Uterus (tissue), 3 donors: ENCODE measurements at regions not wholly inside any gene's neighbourhood (a gene's known extent, or its start where the extent isn't known, plus 50 kb on each side); places are given as distances from the start of the nearest gene placed in this dataset.

Experiments used
- DNase-seq, 2 donors: peaks; one replicate each; pipeline ENCODE4 v3.0.0-alpha.2; 2019 to 2020
- H3K27ac ChIP-seq, 2 donors: fragments of 200-600 bp; sonication (generic); 1 replicate in 1 of 2; 2 replicates in 1 of 2; pipeline ENCODE4 v1.5.1; 2016 to 2018
- H3K27me3 ChIP-seq, 2 donors: fragments of 200-600 bp; sonication (generic); one replicate each; pipeline ENCODE4 v1.5.1; 2018 to 2019; ENCODE audit warnings: control low read depth in 1 of 2
- H3K36me3 ChIP-seq, 2 donors: fragments of 200-600 bp; sonication (generic); one replicate each; pipeline ENCODE4 v1.5.1; 2019; ENCODE audit warnings: control low read depth in 1 of 2
- H3K4me1 ChIP-seq, 2 donors: fragments of 200-600 bp; sonication (generic); one replicate each; pipeline ENCODE4 v1.5.1; 2018 to 2019; ENCODE audit warnings: control low read depth in 1 of 2
- H3K4me3 ChIP-seq, 2 donors: fragments of 200-600 bp; sonication (generic); 1 replicate in 1 of 2; 2 replicates in 1 of 2; pipeline ENCODE4 v1.5.1; 2018 to 2019; ENCODE audit warnings: mild to moderate bottlenecking in 1 of 2
- H3K9me3 ChIP-seq, 2 donors: fragments of 200-600 bp; sonication (generic); one replicate each; pipeline ENCODE4 v1.5.1; 2019; ENCODE audit warnings: control low read depth in 1 of 2
- POLR2A ChIP-seq, 2 donors: fragments of 450-650 bp; IDR thresholded peaks; one replicate each; pipeline ENCODE4 v1.6.1; 2016; ENCODE audit warnings: antibody characterized with exemption in 2 of 2, mild to moderate bottlenecking in 1 of 2, moderate library complexity in 1 of 2
- intact Hi-C: fragments of 100-400 bp; cut with DNase I; formaldehyde crosslinking; loops from one replicate; pipeline ENCODE4 v1.15.1; 2023; ENCODE audit warnings: low total_unique reads
- TF ChIP-seq, protein P1 (sequence below), 4 experiments: fragments of 200-600 bp in 2 of 4; fragments of 450-650 bp in 2 of 4; sonication (generic) in 2 of 4; IDR thresholded peaks; one replicate each; pipeline ENCODE4 v1.5.1; 2016 to 2019; ENCODE audit warnings: antibody characterized with exemption in 4 of 4, mild to moderate bottlenecking in 2 of 4, moderate library complexity in 1 of 4
- donor health status: DM: yes; HTN: yes; CAD: no.

DNA sequence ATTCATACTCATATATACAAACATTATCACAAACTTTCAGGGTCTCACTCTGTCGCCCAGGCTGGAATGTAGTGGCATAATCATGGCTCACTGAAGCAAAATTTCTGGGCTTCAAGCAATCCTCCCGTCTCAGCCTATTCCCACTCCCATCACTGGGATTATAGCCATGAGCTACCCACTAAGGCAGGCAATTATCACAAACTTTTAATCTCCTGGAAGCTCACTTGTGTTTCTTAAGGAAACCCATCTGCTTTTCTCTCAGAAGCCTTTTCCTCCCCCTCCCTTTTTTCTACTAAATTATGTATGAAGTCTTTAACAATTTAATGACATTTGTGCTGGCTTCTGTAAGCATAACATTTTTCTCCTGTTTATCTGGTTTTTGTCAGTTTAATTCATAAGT is 170.5 kb downstream of the AREG start:
- H3K9me3 ChIP-seq = no peaks in the 10 kb centered on the region
- DNase-seq = no peak
- no peaks in the 10 kb centered on the region for H3K4me1 ChIP-seq
- no peak for TF ChIP-seq POLR2A (IDR thresholded peaks at IDR 0.05)
- TF ChIP-seq, protein P1, sequence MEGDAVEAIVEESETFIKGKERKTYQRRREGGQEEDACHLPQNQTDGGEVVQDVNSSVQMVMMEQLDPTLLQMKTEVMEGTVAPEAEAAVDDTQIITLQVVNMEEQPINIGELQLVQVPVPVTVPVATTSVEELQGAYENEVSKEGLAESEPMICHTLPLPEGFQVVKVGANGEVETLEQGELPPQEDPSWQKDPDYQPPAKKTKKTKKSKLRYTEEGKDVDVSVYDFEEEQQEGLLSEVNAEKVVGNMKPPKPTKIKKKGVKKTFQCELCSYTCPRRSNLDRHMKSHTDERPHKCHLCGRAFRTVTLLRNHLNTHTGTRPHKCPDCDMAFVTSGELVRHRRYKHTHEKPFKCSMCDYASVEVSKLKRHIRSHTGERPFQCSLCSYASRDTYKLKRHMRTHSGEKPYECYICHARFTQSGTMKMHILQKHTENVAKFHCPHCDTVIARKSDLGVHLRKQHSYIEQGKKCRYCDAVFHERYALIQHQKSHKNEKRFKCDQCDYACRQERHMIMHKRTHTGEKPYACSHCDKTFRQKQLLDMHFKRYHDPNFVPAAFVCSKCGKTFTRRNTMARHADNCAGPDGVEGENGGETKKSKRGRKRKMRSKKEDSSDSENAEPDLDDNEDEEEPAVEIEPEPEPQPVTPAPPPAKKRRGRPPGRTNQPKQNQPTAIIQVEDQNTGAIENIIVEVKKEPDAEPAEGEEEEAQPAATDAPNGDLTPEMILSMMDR (IDR thresholded peaks at IDR 0.05) = no peak
- intact Hi-C loops = no loop called here
- no peaks in the 10 kb centered on the region for H3K36me3 ChIP-seq
- H3K27ac ChIP-seq = no peak overlapping the region
- no peak overlapping the region for H3K4me3 ChIP-seq
- no peaks in the 10 kb centered on the region for H3K27me3 ChIP-seq

DNA sequence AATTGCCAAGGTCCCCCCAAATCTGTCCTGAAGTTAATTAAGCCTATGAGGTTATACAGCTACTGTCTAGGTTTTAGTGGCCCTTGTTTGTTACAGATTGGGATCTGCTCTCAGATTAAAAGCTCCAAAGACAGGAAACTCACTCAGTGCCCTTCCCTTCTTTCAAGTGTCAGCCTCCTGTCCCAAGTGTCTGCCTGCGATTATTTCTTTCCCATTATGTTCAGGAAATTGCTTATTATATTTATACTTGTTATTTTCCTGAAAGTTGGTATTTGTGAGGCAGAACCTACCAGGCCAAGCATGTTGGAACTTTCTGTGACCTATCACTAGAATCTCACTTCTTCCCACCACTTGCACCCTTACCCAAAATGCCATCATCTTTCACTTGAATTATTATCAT is 173.2 kb downstream of the AREG start:
- TF ChIP-seq, protein P1 (IDR thresholded peaks at IDR 0.05) = no peak
- no peak for TF ChIP-seq POLR2A (IDR thresholded peaks at IDR 0.05)
- no peaks in the 10 kb centered on the region for H3K9me3 ChIP-seq
- intact Hi-C loops = no loop called here
- no peaks in the 10 kb centered on the region for H3K4me1 ChIP-seq
- H3K27ac ChIP-seq = no peak overlapping the region
- no peak overlapping the region for H3K4me3 ChIP-seq
- no peaks in the 10 kb centered on the region for H3K27me3 ChIP-seq
- H3K36me3 ChIP-seq = no peaks in the 10 kb centered on the region
- DNase-seq = no peak

DNA sequence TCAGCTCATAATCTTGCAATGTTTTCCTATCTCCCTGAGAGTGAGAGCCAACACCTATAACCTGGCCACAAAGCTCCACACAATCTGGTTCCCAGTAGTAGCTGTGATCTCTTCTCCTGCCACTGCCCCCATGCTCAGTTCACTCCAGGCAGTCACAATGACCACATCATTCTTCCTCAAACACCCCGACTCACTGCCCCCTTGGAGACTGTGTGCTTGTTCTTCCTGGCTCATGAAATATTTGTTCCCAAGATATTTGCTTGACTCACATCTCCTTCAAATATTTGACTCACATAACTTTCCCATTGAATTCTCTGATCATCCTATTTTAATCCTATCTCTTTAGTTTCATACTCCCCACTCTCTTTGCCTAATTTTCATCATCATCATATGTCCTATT is 173.7 kb downstream of the AREG start:
- no peaks in the 10 kb centered on the region for H3K36me3 ChIP-seq
- no peak overlapping the region for H3K27ac ChIP-seq
- TF ChIP-seq POLR2A (IDR thresholded peaks at IDR 0.05) = no peak
- TF ChIP-seq, protein P1 (IDR thresholded peaks at IDR 0.05) = no peak
- no peak for DNase-seq
- no peak overlapping the region for H3K4me3 ChIP-seq
- no peaks in the 10 kb centered on the region for H3K4me1 ChIP-seq
- H3K27me3 ChIP-seq = no peaks in the 10 kb centered on the region
- H3K9me3 ChIP-seq = no peaks in the 10 kb centered on the region
- intact Hi-C loops = no loop called here

DNA sequence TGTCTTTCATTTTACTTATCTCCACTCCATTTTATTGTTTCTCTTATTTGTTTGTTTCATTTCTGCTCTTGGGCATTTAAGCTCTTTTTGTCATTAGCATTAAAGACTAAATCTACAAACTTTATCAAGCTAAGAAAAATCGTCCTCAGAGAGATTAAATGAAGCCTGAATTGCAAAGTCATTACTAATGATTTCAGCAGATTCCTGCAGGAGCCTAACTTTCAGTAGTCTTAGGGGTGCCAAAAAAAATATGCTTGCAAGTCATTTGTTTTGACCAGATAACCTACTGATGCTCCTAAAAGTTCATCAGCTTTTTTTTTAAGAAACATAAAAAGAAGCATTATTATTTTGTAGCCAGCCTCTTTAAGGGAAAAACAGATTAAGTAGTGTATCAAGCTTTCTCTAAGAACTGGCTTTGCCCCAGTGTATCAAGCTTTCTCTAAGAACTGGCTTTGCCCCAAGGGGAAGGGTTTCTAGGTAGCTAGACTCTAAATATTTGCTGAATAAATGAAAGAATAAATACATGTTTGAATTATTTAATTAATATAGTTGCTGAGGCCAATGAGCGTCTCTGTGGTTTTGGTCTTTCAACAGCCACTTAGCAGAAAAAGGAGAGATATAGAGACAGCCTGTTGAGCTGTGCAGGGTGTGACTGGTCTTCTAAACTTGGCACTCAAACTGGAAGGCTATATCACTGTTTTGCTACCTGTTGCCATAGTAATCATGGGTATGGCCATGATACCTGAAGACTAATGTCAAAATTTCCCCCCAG is 174.2 kb downstream of the BTC start:
- intact Hi-C loops = no loop called here
- Histone ChIP-seq H3K4me1 (no peaks in the 10 kb centered on the region), H3K27ac (no peak overlapping the region), H3K4me3 (no peak overlapping the region), H3K27me3 (no peaks in the 10 kb centered on the region), H3K9me3 (no peaks in the 10 kb centered on the region), H3K36me3 (no peaks in the 10 kb centered on the region)
- no peak for TF ChIP-seq POLR2A (IDR thresholded peaks at IDR 0.05)
- TF ChIP-seq, protein P1 (IDR thresholded peaks at IDR 0.05) = no peak
- DNase-seq = no peak

DNA sequence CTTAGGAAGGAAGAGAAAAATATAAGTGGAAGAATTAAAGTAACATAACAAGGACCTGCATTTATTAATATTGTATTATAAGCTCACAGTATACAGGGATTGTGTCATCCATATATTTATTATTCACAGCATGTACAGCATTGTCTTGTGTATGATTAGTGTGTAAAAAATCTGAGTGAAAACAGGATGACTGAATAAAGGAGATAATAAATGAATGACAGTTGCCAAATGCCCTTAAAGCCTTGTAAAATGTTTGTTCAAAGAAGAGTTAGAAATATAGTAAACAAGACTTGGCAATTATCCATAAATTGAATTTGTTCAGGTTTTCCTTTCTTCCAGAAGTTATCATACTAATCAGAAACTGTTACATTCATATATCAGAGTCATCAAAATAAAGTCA is 172.7 kb downstream of the BTC start:
- no peak for TF ChIP-seq POLR2A (IDR thresholded peaks at IDR 0.05)
- intact Hi-C loops = no loop called here
- H3K36me3 ChIP-seq = no peaks in the 10 kb centered on the region

More for the DNA sequence above, 172.7 kb downstream of the BTC start:
- no peaks in the 10 kb centered on the region for H3K27me3 ChIP-seq
- H3K4me1 ChIP-seq = no peaks in the 10 kb centered on the region
- no peak overlapping the region for H3K27ac ChIP-seq
- H3K9me3 ChIP-seq = no peaks in the 10 kb centered on the region
- DNase-seq = no peak
- H3K4me3 ChIP-seq = no peak overlapping the region
